H9 (cell line): ENCODE measurements at regions not wholly inside any gene's neighbourhood (a gene's known extent, or its start where the extent isn't known, plus 50 kb on each side); places are given as distances from the start of the nearest gene placed in this dataset.

Experiments
- DNase-seq: peaks from one replicate; pipeline ENCODE4 v3.0.0-alpha.2; 2017
- H2AFZ ChIP-seq: one replicate; pipeline ENCODE4 v1.6.1; 2013; ENCODE audit warnings: mild to moderate bottlenecking, low read length, control low read depth, moderate library complexity
- H2AK5ac ChIP-seq: 2 replicates; pipeline ENCODE4 v1.6.1; 2013; ENCODE audit warnings: low read length, control low read depth, mixed read lengths; ENCODE audit not compliant: insufficient read length
- H2BK120ac ChIP-seq: one replicate; pipeline ENCODE4 v1.6.1; 2013; ENCODE audit warnings: low read depth, mild to moderate bottlenecking, low read length, control low read depth, inconsistent platforms; ENCODE audit not compliant: poor library complexity, severe bottlenecking
- H2BK12ac ChIP-seq: 2 replicates; pipeline ENCODE4 v1.6.1; 2013; ENCODE audit warnings: low read length, control low read depth, mixed read lengths, low read depth; ENCODE audit not compliant: insufficient read length
- H2BK15ac ChIP-seq: 2 replicates; pipeline ENCODE4 v1.6.1; 2013; ENCODE audit warnings: low read depth, low read length, control low read depth
- H2BK20ac ChIP-seq: one replicate; pipeline ENCODE4 v1.6.1; 2013; ENCODE audit warnings: low read depth, mild to moderate bottlenecking, low read length, control low read depth, inconsistent platforms; ENCODE audit not compliant: poor library complexity, severe bottlenecking
- H2BK5ac ChIP-seq: 2 replicates; pipeline ENCODE4 v1.6.1; 2013; ENCODE audit warnings: low read length, control low read depth, mixed read lengths; ENCODE audit not compliant: insufficient read length
- H3K14ac ChIP-seq: 2 replicates; pipeline ENCODE4 v1.6.1; 2013; ENCODE audit warnings: low read length, control low read depth; ENCODE audit not compliant: insufficient read depth
- H3K18ac ChIP-seq: 2 replicates; pipeline ENCODE4 v1.6.1; 2013; ENCODE audit warnings: low read depth, mild to moderate bottlenecking, mixed read lengths, low read length, control low read depth; ENCODE audit not compliant: insufficient read length
- H3K23ac ChIP-seq: 2 replicates; pipeline ENCODE4 v1.6.1; 2013; ENCODE audit warnings: low read length, control low read depth, mixed read lengths, low read depth; ENCODE audit not compliant: insufficient read length
- H3K23me2 ChIP-seq: 2 replicates; pipeline ENCODE4 v1.6.1; 2013; ENCODE audit warnings: low read depth, mild to moderate bottlenecking, mixed read lengths, low read length, control low read depth; ENCODE audit not compliant: insufficient read length, poor library complexity, severe bottlenecking
- H3K27ac ChIP-seq: 2 replicates; pipeline ENCODE4 v1.5.1; 2013; ENCODE audit warnings: low read length, control low read depth, mixed read lengths, low read depth; ENCODE audit not compliant: insufficient read length
- H3K27me3 ChIP-seq: 2 replicates; pipeline ENCODE4 v1.6.1; 2013; ENCODE audit warnings: low read length, control low read depth, inconsistent platforms; ENCODE audit not compliant: insufficient read depth
- H3K4ac ChIP-seq: 2 replicates; pipeline ENCODE4 v1.6.1; 2013; ENCODE audit warnings: low read depth, mild to moderate bottlenecking, control low read depth, inconsistent platforms, low read length, moderate library complexity
- H3K4me1 ChIP-seq: 2 replicates; pipeline ENCODE4 v1.6.1; 2013; ENCODE audit warnings: low read length, control low read depth, inconsistent platforms; ENCODE audit not compliant: insufficient read depth
- H3K4me2 ChIP-seq: 2 replicates; pipeline ENCODE4 v1.6.1; 2013; ENCODE audit warnings: low read length, control low read depth, mixed read lengths; ENCODE audit not compliant: insufficient read length, insufficient read depth
- H3K56ac ChIP-seq: 2 replicates; pipeline ENCODE4 v1.6.1; 2013; ENCODE audit warnings: low read depth, mild to moderate bottlenecking, mixed read lengths, low read length, control low read depth; ENCODE audit not compliant: insufficient read length
- H3K79me1 ChIP-seq: 2 replicates; pipeline ENCODE4 v1.6.1; 2013; ENCODE audit warnings: low read depth, mild to moderate bottlenecking, moderate library complexity, low read length, control low read depth, inconsistent platforms; ENCODE audit not compliant: insufficient read depth, poor library complexity, severe bottlenecking
- H3K79me2 ChIP-seq: 2 replicates; pipeline ENCODE4 v1.6.1; 2013; ENCODE audit warnings: low read length, control low read depth, inconsistent platforms; ENCODE audit not compliant: insufficient read depth
- H3K9ac ChIP-seq: 2 replicates; pipeline ENCODE4 v1.6.1; 2013; ENCODE audit warnings: low read length, control low read depth, mixed read lengths; ENCODE audit not compliant: insufficient read length; ENCODE audit errors: extremely low read depth
- H3K9me3 ChIP-seq: one replicate; pipeline ENCODE4 v1.6.1; 2013; ENCODE audit warnings: low read depth, low read length, inconsistent platforms; ENCODE audit not compliant: control insufficient read depth
- H3T11ph ChIP-seq: one replicate; pipeline ENCODE4 v1.6.1; 2013; ENCODE audit warnings: mild to moderate bottlenecking, low read length, control low read depth, inconsistent platforms
- H4K20me1 ChIP-seq: one replicate; pipeline ENCODE4 v1.6.1; 2013; ENCODE audit not compliant: control insufficient read depth, insufficient read length, insufficient read depth
- H4K5ac ChIP-seq: 2 replicates; pipeline ENCODE4 v1.6.1; 2013; ENCODE audit warnings: low read depth, mild to moderate bottlenecking, mixed read lengths, low read length, control low read depth; ENCODE audit not compliant: insufficient read length
- H4K8ac ChIP-seq: replicated peaks from 2 replicates; pipeline ENCODE4 v1.6.1; 2013; ENCODE audit warnings: low read length, control low read depth, mixed read lengths, low read depth; ENCODE audit not compliant: insufficient read length
- H4K91ac ChIP-seq: 2 replicates; pipeline ENCODE4 v1.6.1; 2013; ENCODE audit warnings: low read depth, mild to moderate bottlenecking, moderate library complexity, mixed read lengths, low read length, control low read depth; ENCODE audit not compliant: insufficient read length
- H3K27ac Mint-ChIP-seq, 3 experiments: 2 replicates in 2 of 3; 3 replicates in 1 of 3; pipeline ENCODE4 v1.8.0; 2020 to 2021; ENCODE audit warnings: mixed read lengths in 3 of 3, mild to moderate bottlenecking in 1 of 3, moderate library complexity in 1 of 3
- H3K27me3 Mint-ChIP-seq: 2 replicates; pipeline ENCODE4 v1.8.0; 2021; ENCODE audit warnings: low read depth, mild to moderate bottlenecking, moderate library complexity, mixed read lengths
- H3K36me3 Mint-ChIP-seq, 3 experiments: 2 replicates in 2 of 3; 3 replicates in 1 of 3; pipeline ENCODE4 v1.8.0; 2020 to 2021; ENCODE audit warnings: low read depth in 3 of 3, mixed read lengths in 3 of 3; ENCODE audit not compliant: insufficient read depth in 1 of 3
- H3K4me1 Mint-ChIP-seq, 2 experiments: 2 replicates each; pipeline ENCODE4 v1.8.0; 2020; ENCODE audit warnings: mixed read lengths in 2 of 2
- H3K4me3 Mint-ChIP-seq, 2 experiments: 2 replicates in 1 of 2; 3 replicates in 1 of 2; pipeline ENCODE4 v1.8.0; 2020 to 2021; ENCODE audit warnings: mild to moderate bottlenecking in 2 of 2, mixed read lengths in 2 of 2, moderate library complexity in 1 of 2
- H3K9me3 Mint-ChIP-seq, 2 experiments: 2 replicates in 1 of 2; 3 replicates in 1 of 2; pipeline ENCODE4 v1.8.0; 2020; ENCODE audit warnings: mild to moderate bottlenecking in 2 of 2, mixed read lengths in 2 of 2, moderate library complexity in 1 of 2
- CTCF ChIP-seq: fragments of 200-600 bp; sonication (generic); conservative IDR thresholded peaks from 3 replicates; pipeline ENCODE4 v1.8.0; 2021; ENCODE audit warnings: antibody characterized with exemption, mild to moderate bottlenecking
- whole genome bisulfite sequencing: extraction: QIAGEN DNeasy Blood & Tissue Kit; methylation state at CpG from one replicate; pipeline ENCODE4 v1.1.7; 2013; ENCODE audit warnings: missing lambda C conversion rate, low lambda C conversion rate, mixed read lengths; ENCODE audit not compliant: insufficient read length; ENCODE audit errors: extremely low coverage; 5-methylcytosine and 5-hydroxymethylcytosine counted together

DNA sequence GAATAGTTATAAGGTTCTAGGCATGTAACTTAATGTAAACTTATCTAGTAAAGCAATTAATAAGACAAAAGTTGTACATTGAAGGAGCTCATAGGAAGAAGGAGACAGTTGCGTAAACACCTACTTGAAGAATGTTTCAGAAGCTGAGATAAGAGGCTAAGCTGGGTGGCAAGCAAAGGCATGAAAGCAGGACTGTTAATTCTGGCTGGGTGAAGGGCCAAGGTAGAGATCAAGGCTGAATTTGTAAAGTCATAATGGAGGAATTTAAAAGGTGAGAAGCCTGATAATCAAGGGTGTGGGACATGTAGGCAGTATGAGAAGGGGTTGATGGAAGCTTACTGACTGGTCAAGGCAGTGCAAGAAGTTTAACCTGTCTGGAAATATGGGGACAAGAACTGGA is 80.4 kb upstream of the TGFBR2 start:
- H2BK12ac ChIP-seq = no peak overlapping the region
- H4K20me1 ChIP-seq = no peaks in the 10 kb centered on the region
- H3K4ac ChIP-seq = no peak overlapping the region
- DNase-seq = no peak
- no peak overlapping the region for H2BK5ac ChIP-seq
- H4K8ac ChIP-seq = no peak overlapping the region
- H3K79me1 ChIP-seq = no peaks in the 10 kb centered on the region
- Mint-ChIP-seq H3K27ac (no peak overlapping the region), H3K4me1 (peaks cover 0 to 2% of the 10 kb centered on the region in 2 experiments; a peak in 3 of 4 replicates), H3K4me3 (no peak overlapping the region), H3K9me3 (peaks cover 0 to 2% of the 10 kb centered on the region in 2 experiments; a peak in 1 of 5 replicates), H3K27me3 (no peaks in the 10 kb centered on the region), H3K36me3 (no peaks in the 10 kb centered on the region)
- no peak overlapping the region for H3T11ph ChIP-seq
- H2BK20ac ChIP-seq = no peak overlapping the region
- H4K5ac ChIP-seq = no peak overlapping the region
- no peak overlapping the region for H3K56ac ChIP-seq
- H3K23me2 ChIP-seq = no peaks in the 10 kb centered on the region
- H3K4me2 ChIP-seq = no peak overlapping the region
- no peak overlapping the region for H3K9ac ChIP-seq
- no peaks in the 10 kb centered on the region for H3K79me2 ChIP-seq
- no peak overlapping the region for H2BK15ac ChIP-seq
- WGBS = no CpG with 5 or more reads among the region's 1 CpG
- H4K91ac ChIP-seq = no peak overlapping the region
- H2AK5ac ChIP-seq = no peak overlapping the region
- TF ChIP-seq CTCF = no peak
- H2BK120ac ChIP-seq = no peak overlapping the region
- H3K18ac ChIP-seq = no peak overlapping the region
- H3K9me3 ChIP-seq = no peaks in the 10 kb centered on the region
- no peak overlapping the region for H3K23ac ChIP-seq
- no peaks in the 10 kb centered on the region for H3K4me1 ChIP-seq
- no peaks in the 10 kb centered on the region for H3K27me3 ChIP-seq
- no peak overlapping the region for H2AFZ ChIP-seq
- H3K27ac ChIP-seq = no peak overlapping the region
- H3K14ac ChIP-seq = no peak overlapping the region
